ENCODE measurements at regions not wholly inside any gene's neighbourhood (a gene's known extent, or its start where the extent isn't known, plus 50 kb on each side); places are given as distances from the start of the nearest gene placed in this dataset.

DNA sequence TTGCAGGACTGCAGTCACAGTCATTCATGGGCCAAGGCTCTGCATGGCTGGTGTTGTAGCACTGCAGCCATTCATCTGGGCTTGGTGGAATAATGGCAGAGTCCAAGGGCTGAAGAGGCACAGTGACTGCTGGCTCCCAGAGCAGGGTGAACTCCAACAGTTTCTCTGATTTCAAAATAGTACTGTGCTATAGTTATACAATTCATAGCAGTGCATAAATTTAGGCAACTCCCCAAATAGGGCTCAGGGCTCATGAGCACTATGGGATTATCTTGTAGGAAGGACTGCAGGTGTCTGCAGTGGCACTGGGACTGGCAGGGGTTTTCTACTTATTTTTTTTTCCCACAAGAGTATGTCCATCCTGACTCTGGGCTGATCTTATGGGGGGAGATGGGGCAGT lies 642.5 kb upstream of the SGCD start:
- Histone ChIP-seq H3K9ac (ENCODE audit: insufficient read depth in 1 of 2, low read depth in 2 of 2, low read length in 2 of 2) (no peak overlapping the region), H2AFZ (ENCODE audit: low read depth, low read length) (no peak overlapping the region), H3K36me3 (ENCODE audit: control insufficient read depth, insufficient read depth, low read length) (no peaks in the 10 kb centered on the region), H4K20me1 (replicated peaks; ENCODE audit: control insufficient read depth, insufficient read depth, low read length) (no peaks in the 10 kb centered on the region), H3K4me3 (no peak overlapping the region), H3K27ac (ENCODE audit: extremely low read depth, low read depth, low read length) (no peak overlapping the region), H3K9me1 (ENCODE audit: control insufficient read depth, insufficient read depth, low read length) (no peaks in the 10 kb centered on the region), H3K4me1 (replicated peaks in 1 of 2; ENCODE audit: control insufficient read depth in 2 of 2, insufficient read depth in 2 of 2, low read length in 2 of 2) (no peaks in the 10 kb centered on the region), H3K27me3 (ENCODE audit: control insufficient read depth in 2 of 2, insufficient read depth in 2 of 2, low read length in 2 of 2) (no peaks in the 10 kb centered on the region), H3K9me3 (replicated peaks; ENCODE audit: control insufficient read depth, insufficient read depth, low read depth, low read length) (no peaks in the 10 kb centered on the region), H3K4me2 (ENCODE audit: insufficient read depth, low read length) (no peak overlapping the region), H3K79me2 (ENCODE audit: control insufficient read depth, insufficient read depth, low read length) (no peaks in the 10 kb centered on the region)
- FAIRE-seq (no peak), ATAC-seq (no peak), DNase-seq (ENCODE audit: extremely low read depth in 1 of 4, low spot score in 3 of 4) (no peak)
- BruUV-seq (replicated peaks): no TSS peak
- ChIA-PET CTCF (ENCODE audit: low intra/inter-chr PET ratio) (no interaction called here), POLR2A (no interaction called here)
- intact Hi-C loops (cut with micrococcal nuclease) (no loop called here), in situ Hi-C loops (cut with MboI) (no loop called here)
- TF ChIP-seq SETDB1 (IDR thresholded peaks at IDR 0.05; ENCODE audit: low read length) (no peak), NR1H2 (CRISPR knock-in tag; IDR thresholded peaks at IDR 0.05) (no peak), SIN3B (IDR thresholded peaks at IDR 0.05; ENCODE audit: low read depth) (no peak), PHB (CRISPR knock-in tag; IDR thresholded peaks at IDR 0.05) (no peak), ZFP36 (IDR thresholded peaks at IDR 0.05; ENCODE audit: low read depth, low read length, partially characterized antibody) (no peak), TEAD2 (tag; IDR thresholded peaks at IDR 0.05) (no peak), BRD9 (IDR thresholded peaks at IDR 0.05; ENCODE audit: low read depth, partially characterized antibody) (no peak), RBM22 (IDR thresholded peaks at IDR 0.05; ENCODE audit: low read depth, low read length, poor library complexity, severe bottlenecking) (no peak), SUPT5H (IDR thresholded peaks at IDR 0.05) (no peak), MTA1 (IDR thresholded peaks at IDR 0.05; ENCODE audit: borderline replicate concordance) (no peak), ZNF785 (CRISPR knock-in tag; IDR thresholded peaks at IDR 0.05) (no peak)
- TF ChIP-seq, protein P1, sequence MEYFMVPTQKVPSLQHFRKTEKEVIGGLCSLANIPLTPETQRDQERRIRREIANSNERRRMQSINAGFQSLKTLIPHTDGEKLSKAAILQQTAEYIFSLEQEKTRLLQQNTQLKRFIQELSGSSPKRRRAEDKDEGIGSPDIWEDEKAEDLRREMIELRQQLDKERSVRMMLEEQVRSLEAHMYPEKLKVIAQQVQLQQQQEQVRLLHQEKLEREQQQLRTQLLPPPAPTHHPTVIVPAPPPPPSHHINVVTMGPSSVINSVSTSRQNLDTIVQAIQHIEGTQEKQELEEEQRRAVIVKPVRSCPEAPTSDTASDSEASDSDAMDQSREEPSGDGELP (CRISPR knock-in tag; IDR thresholded peaks at IDR 0.05; ENCODE audit: borderline replicate concordance): no peak
- TF ChIP-seq, protein P2, sequence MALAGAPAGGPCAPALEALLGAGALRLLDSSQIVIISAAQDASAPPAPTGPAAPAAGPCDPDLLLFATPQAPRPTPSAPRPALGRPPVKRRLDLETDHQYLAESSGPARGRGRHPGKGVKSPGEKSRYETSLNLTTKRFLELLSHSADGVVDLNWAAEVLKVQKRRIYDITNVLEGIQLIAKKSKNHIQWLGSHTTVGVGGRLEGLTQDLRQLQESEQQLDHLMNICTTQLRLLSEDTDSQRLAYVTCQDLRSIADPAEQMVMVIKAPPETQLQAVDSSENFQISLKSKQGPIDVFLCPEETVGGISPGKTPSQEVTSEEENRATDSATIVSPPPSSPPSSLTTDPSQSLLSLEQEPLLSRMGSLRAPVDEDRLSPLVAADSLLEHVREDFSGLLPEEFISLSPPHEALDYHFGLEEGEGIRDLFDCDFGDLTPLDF (CRISPR knock-in tag; IDR thresholded peaks at IDR 0.05): no peak
